Astrocyte (in vitro differentiated cells and primary cell): ENCODE measurements at regions not wholly inside any gene's neighbourhood (a gene's known extent, or its start where the extent isn't known, plus 50 kb on each side); places are given as distances from the start of the nearest gene placed in this dataset.

Experiments
- DNase-seq: peaks from one replicate; pipeline ENCODE4 v3.0.0-alpha.2; 2010; ENCODE audit warnings: low read depth
- FAIRE-seq: peaks from 2 replicates; lab custom pipeline; 2011; peaks lifted over from hg19 to GRCh38; lab: Jason Lieb, UNC
- H2AFZ ChIP-seq: 2 replicates; pipeline ENCODE4 v1.6.0; 2012; ENCODE audit warnings: low read depth, low read length, inconsistent platforms
- H3K27ac ChIP-seq: 2 replicates; pipeline ENCODE4 v1.5.1; 2011; ENCODE audit warnings: low read depth, low read length, inconsistent platforms
- H3K27me3 ChIP-seq: 2 replicates; pipeline ENCODE4 v1.6.0; 2011; ENCODE audit warnings: low read length, inconsistent platforms; ENCODE audit not compliant: insufficient read depth
- H3K36me3 ChIP-seq: 2 replicates; pipeline ENCODE4 v1.5.1; 2011; ENCODE audit warnings: low read length, inconsistent platforms; ENCODE audit not compliant: insufficient read depth
- H3K4me1 ChIP-seq: 2 replicates; pipeline ENCODE4 v1.5.1; 2011; ENCODE audit warnings: low read length, inconsistent platforms; ENCODE audit not compliant: insufficient read depth
- H3K4me2 ChIP-seq: 2 replicates; pipeline ENCODE4 v1.6.0; 2012; ENCODE audit warnings: low read length, inconsistent platforms
- H3K4me3 ChIP-seq: 2 replicates; pipeline ENCODE4 v1.5.1; 2011; ENCODE audit warnings: low read depth, mild to moderate bottlenecking, low read length, inconsistent platforms; ENCODE audit not compliant: insufficient read depth
- H3K79me2 ChIP-seq: 2 replicates; pipeline ENCODE4 v1.6.0; 2012; ENCODE audit warnings: mild to moderate bottlenecking, low read length, inconsistent platforms; ENCODE audit not compliant: insufficient read depth
- H3K9ac ChIP-seq: 2 replicates; pipeline ENCODE4 v1.6.0; 2012; ENCODE audit warnings: mild to moderate bottlenecking, low read length, inconsistent platforms
- H3K9me3 ChIP-seq: 2 replicates; pipeline ENCODE4 v1.5.1; 2012; ENCODE audit warnings: low read depth, mild to moderate bottlenecking, low read length, inconsistent platforms; ENCODE audit not compliant: insufficient read depth
- H4K20me1 ChIP-seq: 2 replicates; pipeline ENCODE4 v1.6.0; 2012; ENCODE audit warnings: low read length, inconsistent platforms; ENCODE audit not compliant: insufficient read depth
- H3K27ac Mint-ChIP-seq: one replicate; pipeline ENCODE4 v1.8.0; 2021; ENCODE audit warnings: mild to moderate bottlenecking, mixed read lengths; ENCODE audit not compliant: unreplicated experiment
- H3K27me3 Mint-ChIP-seq: one replicate; pipeline ENCODE4 v1.8.0; 2021; ENCODE audit warnings: low read depth, mixed read lengths; ENCODE audit not compliant: unreplicated experiment
- H3K36me3 Mint-ChIP-seq: one replicate; pipeline ENCODE4 v1.8.0; 2021; ENCODE audit warnings: low read depth, mixed read lengths; ENCODE audit not compliant: unreplicated experiment
- H3K4me1 Mint-ChIP-seq: one replicate; pipeline ENCODE4 v1.8.0; 2021; ENCODE audit warnings: low read depth, mixed read lengths; ENCODE audit not compliant: unreplicated experiment
- H3K4me3 Mint-ChIP-seq: one replicate; pipeline ENCODE4 v1.8.0; 2021; ENCODE audit warnings: mild to moderate bottlenecking, moderate library complexity, mixed read lengths; ENCODE audit not compliant: unreplicated experiment
- H3K9me3 Mint-ChIP-seq: one replicate; pipeline ENCODE4 v1.8.0; 2021; ENCODE audit warnings: mild to moderate bottlenecking, mixed read lengths; ENCODE audit not compliant: unreplicated experiment
- EZH2 ChIP-seq: IDR thresholded peaks from 2 replicates; pipeline ENCODE4 v1.6.1; 2012; ENCODE audit warnings: mild to moderate bottlenecking, low read length, inconsistent platforms; ENCODE audit not compliant: insufficient read depth
- TF ChIP-seq, protein P1 (sequence below): IDR thresholded peaks from 2 replicates; pipeline ENCODE4 v1.5.1; 2011; ENCODE audit warnings: low read depth, mild to moderate bottlenecking, inconsistent platforms, low read length, moderate library complexity; ENCODE audit not compliant: insufficient read depth

DNA sequence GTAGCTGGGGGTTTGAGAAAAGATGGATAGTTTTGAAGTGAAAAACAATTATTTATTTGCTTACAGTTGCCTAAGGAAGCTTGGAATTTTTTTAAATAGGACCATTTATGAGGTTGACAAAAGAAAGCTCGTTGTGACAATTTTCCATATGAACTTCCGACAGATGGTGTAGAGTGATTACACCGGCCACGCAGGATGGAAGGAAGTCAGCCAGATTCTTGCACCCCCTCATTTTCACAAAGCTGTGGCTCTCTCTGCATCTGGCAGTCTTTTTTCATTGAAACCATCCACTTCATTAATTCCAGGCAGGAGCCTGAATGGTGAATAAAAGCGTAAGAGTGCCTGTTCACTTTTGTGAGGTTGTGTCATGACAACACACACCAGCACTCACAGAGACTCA is 1284.1 kb downstream of the AACS start:
- H3K27me3 Mint-ChIP-seq: no peaks in the 10 kb centered on the region
- Histone ChIP-seq H3K9ac (no peak overlapping the region), H4K20me1 (no peaks in the 10 kb centered on the region), H2AFZ (no peak overlapping the region), H3K4me2 (no peak overlapping the region), H3K36me3 (no peaks in the 10 kb centered on the region), H3K9me3 (no peaks in the 10 kb centered on the region), H3K27ac (no peak overlapping the region), H3K4me3 (no peak overlapping the region), H3K79me2 (no peaks in the 10 kb centered on the region), H3K4me1 (no peaks in the 10 kb centered on the region), H3K27me3 (no peaks in the 10 kb centered on the region)
- H3K4me1 Mint-ChIP-seq: no peaks in the 10 kb centered on the region
- H3K36me3 Mint-ChIP-seq: no peaks in the 10 kb centered on the region
- no peak for DNase-seq
- peaks cover 14% of the 10 kb centered on the region for H3K9me3 Mint-ChIP-seq
- no peak overlapping the region for H3K4me3 Mint-ChIP-seq
- TF ChIP-seq EZH2: no peak
- TF ChIP-seq, protein P1, sequence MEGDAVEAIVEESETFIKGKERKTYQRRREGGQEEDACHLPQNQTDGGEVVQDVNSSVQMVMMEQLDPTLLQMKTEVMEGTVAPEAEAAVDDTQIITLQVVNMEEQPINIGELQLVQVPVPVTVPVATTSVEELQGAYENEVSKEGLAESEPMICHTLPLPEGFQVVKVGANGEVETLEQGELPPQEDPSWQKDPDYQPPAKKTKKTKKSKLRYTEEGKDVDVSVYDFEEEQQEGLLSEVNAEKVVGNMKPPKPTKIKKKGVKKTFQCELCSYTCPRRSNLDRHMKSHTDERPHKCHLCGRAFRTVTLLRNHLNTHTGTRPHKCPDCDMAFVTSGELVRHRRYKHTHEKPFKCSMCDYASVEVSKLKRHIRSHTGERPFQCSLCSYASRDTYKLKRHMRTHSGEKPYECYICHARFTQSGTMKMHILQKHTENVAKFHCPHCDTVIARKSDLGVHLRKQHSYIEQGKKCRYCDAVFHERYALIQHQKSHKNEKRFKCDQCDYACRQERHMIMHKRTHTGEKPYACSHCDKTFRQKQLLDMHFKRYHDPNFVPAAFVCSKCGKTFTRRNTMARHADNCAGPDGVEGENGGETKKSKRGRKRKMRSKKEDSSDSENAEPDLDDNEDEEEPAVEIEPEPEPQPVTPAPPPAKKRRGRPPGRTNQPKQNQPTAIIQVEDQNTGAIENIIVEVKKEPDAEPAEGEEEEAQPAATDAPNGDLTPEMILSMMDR: no peak
- H3K27ac Mint-ChIP-seq: no peak overlapping the region
- no peak for FAIRE-seq

DNA sequence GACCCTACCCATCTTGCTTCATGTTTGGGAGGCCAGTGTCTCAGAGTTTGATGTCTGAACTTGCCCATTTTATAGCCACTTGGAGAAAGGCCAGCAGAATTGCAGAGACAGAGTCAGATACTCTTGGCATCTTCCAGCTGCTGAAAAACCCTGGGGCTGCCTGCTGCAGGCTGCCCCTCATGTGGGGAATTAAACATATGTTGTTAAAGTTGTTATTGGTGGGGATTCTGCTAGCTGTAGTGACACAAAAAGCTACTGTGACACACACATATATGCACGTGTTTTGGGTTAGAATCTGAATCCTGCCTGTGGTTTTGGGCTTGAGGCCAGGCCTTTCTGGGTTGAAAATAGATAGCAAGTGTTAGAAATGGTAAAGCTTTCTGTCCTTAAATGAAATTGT is 1288.4 kb downstream of the AACS start:
- Histone ChIP-seq H3K9me3 (no peaks in the 10 kb centered on the region), H4K20me1 (no peaks in the 10 kb centered on the region), H3K9ac (no peak overlapping the region), H3K27me3 (no peaks in the 10 kb centered on the region), H3K4me3 (no peak overlapping the region), H3K36me3 (no peaks in the 10 kb centered on the region), H3K4me2 (no peak overlapping the region), H3K4me1 (no peaks in the 10 kb centered on the region), H3K79me2 (no peaks in the 10 kb centered on the region), H3K27ac (no peak overlapping the region), H2AFZ (no peak overlapping the region)
- FAIRE-seq (no peak), DNase-seq (peak; percentile 50)
- H3K36me3 Mint-ChIP-seq: no peaks in the 10 kb centered on the region
- H3K9me3 Mint-ChIP-seq: peaks cover 7% of the 10 kb centered on the region
- no peak for TF ChIP-seq EZH2
- TF ChIP-seq, protein P1: no peak
- H3K27ac Mint-ChIP-seq: no peak overlapping the region
- no peaks in the 10 kb centered on the region for H3K4me1 Mint-ChIP-seq
- no peak overlapping the region for H3K4me3 Mint-ChIP-seq
- H3K27me3 Mint-ChIP-seq: no peaks in the 10 kb centered on the region

DNA sequence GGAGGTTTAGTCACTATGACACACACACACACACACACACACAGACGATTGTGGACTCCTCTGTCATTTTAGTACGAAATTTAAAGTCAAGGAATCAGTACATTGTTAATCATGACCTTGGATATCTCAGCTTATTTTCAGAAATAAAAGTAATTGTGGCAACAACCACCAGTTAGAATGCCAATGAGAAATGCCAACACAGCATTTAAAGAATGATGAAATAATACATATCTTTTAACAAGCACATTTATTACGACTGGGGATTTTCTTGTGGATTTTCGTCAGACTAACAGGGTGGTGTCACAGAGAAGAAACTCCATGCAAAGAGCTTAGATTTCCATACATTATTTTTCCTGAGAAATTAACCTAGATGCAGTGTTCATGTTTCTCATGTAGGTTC is 1289.4 kb downstream of the AACS start:
- H3K27me3 Mint-ChIP-seq: no peaks in the 10 kb centered on the region
- Histone ChIP-seq H3K9ac (no peak overlapping the region), H3K4me1 (no peaks in the 10 kb centered on the region), H3K27ac (no peak overlapping the region), H3K9me3 (no peaks in the 10 kb centered on the region), H2AFZ (no peak overlapping the region), H3K27me3 (no peaks in the 10 kb centered on the region), H3K4me2 (no peak overlapping the region), H3K79me2 (no peaks in the 10 kb centered on the region), H4K20me1 (no peaks in the 10 kb centered on the region), H3K36me3 (no peaks in the 10 kb centered on the region), H3K4me3 (no peak overlapping the region)
- H3K36me3 Mint-ChIP-seq: no peaks in the 10 kb centered on the region
- no peak overlapping the region for H3K27ac Mint-ChIP-seq
- H3K4me1 Mint-ChIP-seq: no peaks in the 10 kb centered on the region
- peaks cover 7% of the 10 kb centered on the region for H3K9me3 Mint-ChIP-seq
- no peak for DNase-seq
- no peak for TF ChIP-seq EZH2
- H3K4me3 Mint-ChIP-seq: no peak overlapping the region
- no peak for FAIRE-seq
